SK-N-SH (cell line): ENCODE measurements at regions not wholly inside any gene's neighbourhood (a gene's known extent, or its start where the extent isn't known, plus 50 kb on each side); places are given as distances from the start of the nearest gene placed in this dataset.

Experiments
- CTCF ChIA-PET: fragments of 300-600, 350-600 bp; formaldehyde crosslinking; extraction: SDS; loops from one replicate; lab custom pipeline; 2021; lab: Yijun Ruan, JAX
- POLR2A ChIA-PET: fragments of 350-600 bp; sonication (Branson Sonifier 250); formaldehyde crosslinking; extraction: SDS; loops from one replicate; lab custom pipeline; 2020; ENCODE audit warnings: antibody characterized with exemption, inconsistent platforms; lab: Yijun Ruan, JAX
- DNase-seq: peaks from one replicate; pipeline ENCODE4 v3.0.0; 2012
- H2AFZ ChIP-seq: fragments of 200-600 bp; sonication (generic); 2 replicates; pipeline ENCODE4 v1.8.1; 2016; ENCODE audit warnings: antibody characterized with exemption, mild to moderate bottlenecking, low read depth
- H3F3A ChIP-seq: fragments of 200-600 bp; sonication (generic); replicated peaks from 2 replicates; pipeline ENCODE3; 2016; ENCODE audit warnings: antibody characterized with exemption, mild to moderate bottlenecking; ENCODE audit not compliant: insufficient read depth
- H3K27ac ChIP-seq, 2 experiments: fragments of 200-500 bp in 1 of 2; fragments of 200-600 bp in 1 of 2; sonication (Bioruptor generic) in 1 of 2; sonication (generic), shearing (Covaris generic) in 1 of 2; 2 replicates each; pipeline versions ENCODE4 v1.5.1 to v1.6.1; 2014 to 2016; ENCODE audit warnings: low read depth in 2 of 2, inconsistent platforms in 1 of 2, low read length in 1 of 2, mild to moderate bottlenecking in 1 of 2, mixed read lengths in 1 of 2
- H3K27me3 ChIP-seq: fragments of 200-600 bp; sonication (generic), shearing (Covaris generic); 2 replicates; pipeline ENCODE4 v1.6.1; 2016; ENCODE audit warnings: mixed run types; ENCODE audit not compliant: insufficient read depth
- H3K36me3 ChIP-seq, 2 experiments: fragments of 200-500 bp in 1 of 2; fragments of 200-600 bp in 1 of 2; sonication (Bioruptor generic) in 1 of 2; sonication (generic) in 1 of 2; replicated peaks in 1 of 2; 2 replicates each; pipeline versions ENCODE3 to v1.5.1; 2014 to 2016; ENCODE audit warnings: low read length in 1 of 2, mild to moderate bottlenecking in 1 of 2; ENCODE audit not compliant: insufficient read depth in 2 of 2, control insufficient read depth in 1 of 2
- H3K4me1 ChIP-seq, 2 experiments: fragments of 200-500 bp in 1 of 2; fragments of 200-600 bp in 1 of 2; sonication (Bioruptor generic) in 1 of 2; sonication (generic), shearing (Covaris generic) in 1 of 2; 2 replicates each; pipeline versions ENCODE4 v1.5.1 to v1.6.1; 2014 to 2016; ENCODE audit warnings: low read depth in 1 of 2, low read length in 1 of 2, mixed run types in 1 of 2; ENCODE audit not compliant: insufficient read depth in 2 of 2, control insufficient read depth in 1 of 2
- H3K4me2 ChIP-seq: fragments of 200-600 bp; sonication (generic), shearing (Covaris generic); 2 replicates; pipeline ENCODE4 v1.6.1; 2017; ENCODE audit warnings: mixed run types
- H3K4me3 ChIP-seq, 2 experiments: fragments of 200-500 bp in 1 of 2; fragments of 200-600 bp in 1 of 2; sonication (Bioruptor generic) in 1 of 2; sonication (generic), shearing (Covaris generic) in 1 of 2; 2 replicates each; pipeline versions ENCODE4 v1.5.1 to v1.8.1; 2014 to 2016; ENCODE audit warnings: low read depth in 2 of 2, inconsistent platforms in 1 of 2, low read length in 1 of 2, mild to moderate bottlenecking in 1 of 2, mixed read lengths in 1 of 2, moderate library complexity in 1 of 2
- H3K79me2 ChIP-seq: fragments of 200-600 bp; sonication (generic); 2 replicates; pipeline ENCODE4 v1.8.1; 2017; ENCODE audit warnings: mild to moderate bottlenecking; ENCODE audit not compliant: insufficient read depth
- H3K9ac ChIP-seq: fragments of 200-600 bp; sonication (generic); 2 replicates; pipeline ENCODE4 v1.6.1; 2017; ENCODE audit warnings: mixed run types
- H3K9me2 ChIP-seq: fragments of 200-600 bp; sonication (generic); 2 replicates; pipeline ENCODE4 v1.6.1; 2017; ENCODE audit warnings: mixed run types
- H3K9me3 ChIP-seq: fragments of 200-600 bp; sonication (generic); 2 replicates; pipeline ENCODE4 v1.6.1; 2017; ENCODE audit warnings: mixed run types, mild to moderate bottlenecking, moderate library complexity
- H4K20me1 ChIP-seq: fragments of 200-600 bp; sonication (generic); 2 replicates; pipeline ENCODE4 v1.6.1; 2017; ENCODE audit warnings: mild to moderate bottlenecking, mixed run types; ENCODE audit not compliant: insufficient read depth
- CHD2 ChIP-seq: fragments of 150-350 bp; IDR thresholded peaks from 2 replicates; pipeline ENCODE4 v1.6.1; 2018; ENCODE audit warnings: low read length; ENCODE audit not compliant: partially characterized antibody
- ELF1 ChIP-seq: IDR thresholded peaks from 2 replicates; pipeline ENCODE4 v1.4.0; 2012
- EZH2phosphoT487 ChIP-seq: fragments of 200-600 bp; sonication (generic); IDR thresholded peaks from 2 replicates; pipeline ENCODE4 v1.6.1; 2017; ENCODE audit warnings: low read depth, mixed run types, mild to moderate bottlenecking, antibody characterized with exemption, moderate library complexity, borderline replicate concordance
- GATA2 ChIP-seq: sonication (generic); formaldehyde crosslinking; IDR thresholded peaks from 2 replicates; pipeline ENCODE4 v1.5.0; 2020; ENCODE audit warnings: mild to moderate bottlenecking, missing genetic modification reagents
- JUND ChIP-seq: IDR thresholded peaks from 2 replicates; pipeline ENCODE4 v1.4.0; 2012
- MEF2A ChIP-seq: IDR thresholded peaks from 2 replicates; pipeline ENCODE4 v1.4.0; 2012; ENCODE audit warnings: low read depth, borderline replicate concordance
- NFIC ChIP-seq: IDR thresholded peaks from 2 replicates; pipeline ENCODE4 v1.4.0; 2012; ENCODE audit warnings: borderline replicate concordance
- NRF1 ChIP-seq: IDR thresholded peaks from 2 replicates; pipeline ENCODE4 v1.6.1; 2012; ENCODE audit warnings: low read depth, mild to moderate bottlenecking, low read length
- RFX5 ChIP-seq: IDR thresholded peaks from 2 replicates; pipeline ENCODE4 v1.6.1; 2012; ENCODE audit warnings: mild to moderate bottlenecking, improper control_type of control experiment, low read length
- SIN3A ChIP-seq: IDR thresholded peaks from 2 replicates; pipeline ENCODE4 v1.6.1; 2012; ENCODE audit warnings: low read depth, mild to moderate bottlenecking, low read length, moderate library complexity, borderline replicate concordance
- SMC3 ChIP-seq: IDR thresholded peaks from 2 replicates; pipeline ENCODE4 v1.6.1; 2012; ENCODE audit warnings: low read depth, low read length, improper control_type of control experiment
- TAF1 ChIP-seq: IDR thresholded peaks from 2 replicates; pipeline ENCODE4 v1.6.1; 2012; ENCODE audit warnings: low read depth, mild to moderate bottlenecking, low read length, moderate library complexity, borderline replicate concordance
- WGBS: methylation state at CpG from one replicate; pipeline ENCODE4 v1.1.6; 2017; ENCODE audit warnings: low lambda C conversion rate; 5-methylcytosine and 5-hydroxymethylcytosine counted together

GRCh38 chr1:200298242-200298641 lies 111.6 kb downstream of the ZNF281 start:
- Histone ChIP-seq H3K4me2 (no peak overlapping the region), H3F3A (no peaks in the 10 kb centered on the region), H4K20me1 (no peaks in the 10 kb centered on the region), H3K9me2 (no peaks in the 10 kb centered on the region), H3K27me3 (no peaks in the 10 kb centered on the region), H3K36me3 (no peaks in the 10 kb centered on the region), H2AFZ (no peak overlapping the region), H3K4me1 (peaks cover 0 to 7% of the 10 kb centered on the region in 2 experiments; a peak in 3 of 4 replicates), H3K4me3 (no peak overlapping the region), H3K9me3 (no peaks in the 10 kb centered on the region), H3K79me2 (no peaks in the 10 kb centered on the region), H3K9ac (no peak overlapping the region), H3K27ac (no peak overlapping the region)
- DNase-seq = no peak
- ChIA-PET CTCF (interaction anchor here (0.9 kb wide), 1 partner anchor 18 kb away, joined by 4 read pairs; no protein-coding TSS in a partner anchor), POLR2A (no interaction called here)
- 39% methylated on average over 1 of the region's 1 CpG for WGBS
- TF ChIP-seq ELF1 = no peak
- no peak for TF ChIP-seq CHD2
- no peak for TF ChIP-seq TAF1
- no peak for TF ChIP-seq SMC3
- no peak for TF ChIP-seq NFIC
- no peak for TF ChIP-seq SIN3A
- TF ChIP-seq JUND = no peak
- no peak for TF ChIP-seq EZH2phosphoT487
- TF ChIP-seq GATA2 = no peak

DNA sequence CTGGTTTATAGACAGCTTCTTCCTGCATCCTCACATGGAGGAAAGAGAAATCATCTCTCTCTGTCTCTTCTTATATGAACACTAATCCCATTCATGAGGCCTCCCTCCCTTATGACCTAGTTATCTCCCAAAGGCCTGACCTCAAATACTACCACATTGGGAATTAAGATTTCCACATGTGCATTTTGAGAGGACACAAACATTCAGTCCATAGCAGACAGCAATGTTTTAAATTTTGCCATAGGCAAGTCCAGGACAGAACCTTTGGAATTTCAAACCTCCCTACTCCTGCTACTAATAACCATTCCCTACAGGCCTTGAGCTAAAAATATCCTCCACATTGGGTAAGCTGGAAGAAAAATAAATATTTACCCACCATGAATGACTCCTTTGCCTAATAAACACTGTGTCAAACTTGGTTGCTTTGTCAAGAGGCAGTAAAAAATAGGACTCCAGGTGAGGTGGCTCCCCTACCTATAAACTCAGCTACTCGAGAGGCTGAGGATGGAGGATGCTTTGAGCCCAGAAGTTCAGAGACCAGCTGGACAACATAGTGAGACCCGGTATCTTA lies 113.7 kb downstream of the ZNF281 start:
- no peaks in the 10 kb centered on the region for H3K79me2 ChIP-seq
- 57% methylated on average over 2 of the region's 2 CpGs for WGBS
- DNase-seq = no peak
- H3K4me1 ChIP-seq = no peaks in the 10 kb centered on the region; a peak in 1 of 4 replicates
- H4K20me1 ChIP-seq = no peaks in the 10 kb centered on the region
- H3K27ac ChIP-seq = no peak overlapping the region
- no peaks in the 10 kb centered on the region for H3K9me2 ChIP-seq
- no peak overlapping the region for H2AFZ ChIP-seq
- H3K4me3 ChIP-seq = no peak overlapping the region
- no peaks in the 10 kb centered on the region for H3K27me3 ChIP-seq
- H3K36me3 ChIP-seq = no peaks in the 10 kb centered on the region
- POLR2A ChIA-PET = no interaction called here
- TF ChIP-seq RFX5 (no peak), ELF1 (no peak), CHD2 (no peak)
- TF ChIP-seq, all 33 proteins: peak for 0
- Histone ChIP-seq H3K9me3 (no peaks in the 10 kb centered on the region), H3F3A (no peaks in the 10 kb centered on the region), H3K4me2 (no peak overlapping the region), H3K9ac (no peak overlapping the region)
- CTCF ChIA-PET = interaction anchor here (0.7 to 1.7 kb wide), 4 partner anchors 12 to 1524 kb away, joined by 3 to 6 read pairs (median 4); no protein-coding TSS in a partner anchor

DNA sequence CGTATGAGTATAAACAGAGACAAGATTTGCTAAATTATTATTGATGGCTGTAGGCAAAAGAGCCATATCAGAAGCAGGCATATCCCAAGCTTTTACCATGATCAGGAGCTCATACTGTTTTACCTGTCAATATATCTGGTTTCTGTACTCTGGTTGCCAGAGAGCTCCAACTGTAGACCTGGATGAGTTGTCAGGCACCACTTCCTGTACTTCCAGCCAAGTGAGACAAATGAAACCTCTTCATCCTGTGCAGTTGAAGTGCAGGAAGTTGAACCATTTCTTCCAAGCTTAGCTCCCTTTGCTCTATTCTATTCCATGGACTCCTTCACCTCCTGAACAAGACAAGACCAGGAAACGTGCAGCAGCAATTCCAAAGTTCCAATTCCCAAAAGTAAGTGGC lies 115.6 kb downstream of the ZNF281 start:
- Histone ChIP-seq H4K20me1 (no peaks in the 10 kb centered on the region), H3F3A (no peaks in the 10 kb centered on the region), H2AFZ (no peak overlapping the region), H3K79me2 (no peaks in the 10 kb centered on the region), H3K27me3 (no peaks in the 10 kb centered on the region), H3K9me2 (no peaks in the 10 kb centered on the region), H3K4me2 (no peak overlapping the region), H3K4me1 (no peaks in the 10 kb centered on the region), H3K27ac (no peak overlapping the region), H3K36me3 (no peaks in the 10 kb centered on the region), H3K9ac (no peak overlapping the region), H3K9me3 (no peaks in the 10 kb centered on the region), H3K4me3 (no peak overlapping the region)
- DNase-seq = no peak
- ChIA-PET CTCF (interaction anchor here (0.8 to 1.0 kb wide), 4 partner anchors 13 to 155 kb away, joined by 3 to 4 read pairs (median 3); no protein-coding TSS in a partner anchor), POLR2A (interaction anchor here (0.6 kb wide), 1 partner anchor 48 kb away, joined by 5 read pairs; no protein-coding TSS in a partner anchor)
- TF ChIP-seq MEF2A (no peak), NRF1 (no peak), JUND (no peak)
- 73% methylated on average over 2 of the region's 2 CpGs for whole genome bisulfite sequencing
